GM23338 (cell line): ENCODE measurements at regions not wholly inside any gene's neighbourhood (a gene's known extent, or its start where the extent isn't known, plus 50 kb on each side); places are given as distances from the start of the nearest gene placed in this dataset.

ENCODE experiments used
- ATAC-seq: fragments of 200-7000 bp; cut with Tn5 transposase; 3 replicates; pipeline ENCODE4 v1.9.1; 2020
- DNase-seq: peaks from one replicate; pipeline ENCODE4 v3.0.0-alpha.2; 2015; ENCODE audit warnings: low spot score
- H2AFZ ChIP-seq: fragments of 200-600 bp; sonication (generic); 2 replicates; pipeline ENCODE4 v1.8.0; 2016; ENCODE audit warnings: antibody characterized with exemption, mild to moderate bottlenecking, moderate library complexity
- H3F3A ChIP-seq: fragments of 200-600 bp; sonication (generic); replicated peaks from 2 replicates; pipeline ENCODE4 v1.8.0; 2017; ENCODE audit warnings: antibody characterized with exemption, mixed run types, low read depth
- H3K27ac ChIP-seq: fragments of 200-600 bp; sonication (generic); 2 replicates; pipeline ENCODE4 v1.6.1; 2016; ENCODE audit warnings: low read depth
- H3K27me3 ChIP-seq: fragments of 200-600 bp; sonication (generic); 2 replicates; pipeline ENCODE4 v1.8.0; 2016; ENCODE audit warnings: mild to moderate bottlenecking, mixed run types, moderate library complexity; ENCODE audit not compliant: insufficient read depth
- H3K36me3 ChIP-seq: fragments of 200-600 bp; sonication (generic); 2 replicates; pipeline ENCODE4 v1.8.0; 2016; ENCODE audit warnings: mild to moderate bottlenecking; ENCODE audit not compliant: insufficient read depth
- H3K4me1 ChIP-seq: fragments of 200-600 bp; sonication (generic); 2 replicates; pipeline ENCODE4 v1.8.0; 2016; ENCODE audit warnings: mild to moderate bottlenecking, moderate library complexity; ENCODE audit not compliant: insufficient read depth
- H3K4me2 ChIP-seq: fragments of 200-600 bp; sonication (generic); 2 replicates; pipeline ENCODE4 v1.7.1; 2017; ENCODE audit warnings: mixed run types
- H3K4me3 ChIP-seq: fragments of 200-600 bp; sonication (generic); 2 replicates; pipeline ENCODE4 v1.6.1; 2016; ENCODE audit warnings: mixed run types
- H3K79me2 ChIP-seq: fragments of 200-600 bp; sonication (generic); replicated peaks from 2 replicates; pipeline ENCODE4 v1.8.0; 2017; ENCODE audit warnings: mild to moderate bottlenecking; ENCODE audit not compliant: insufficient read depth
- H3K9me2 ChIP-seq: fragments of 200-600 bp; sonication (generic); 2 replicates; pipeline ENCODE4 v1.8.0; 2017; ENCODE audit not compliant: insufficient read depth
- H4K20me1 ChIP-seq: fragments of 200-600 bp; sonication (generic); replicated peaks from 2 replicates; pipeline ENCODE4 v1.8.0; 2017; ENCODE audit warnings: mild to moderate bottlenecking; ENCODE audit not compliant: insufficient read depth
- H3K27ac Mint-ChIP-seq: 2 replicates; pipeline ENCODE4 v1.8.0; 2020; ENCODE audit warnings: inconsistent platforms, mild to moderate bottlenecking, moderate library complexity, mixed read lengths
- H3K27me3 Mint-ChIP-seq: 3 replicates; pipeline ENCODE4 v1.8.0; 2022; ENCODE audit warnings: low read depth, mild to moderate bottlenecking, moderate library complexity, mixed read lengths, inconsistent platforms; ENCODE audit not compliant: insufficient read depth, poor library complexity
- H3K36me3 Mint-ChIP-seq: 3 replicates; pipeline ENCODE4 v1.8.0; 2021; ENCODE audit warnings: low read depth, mild to moderate bottlenecking, inconsistent platforms, moderate library complexity, mixed read lengths
- H3K4me1 Mint-ChIP-seq: 3 replicates; pipeline ENCODE4 v1.8.0; 2020; ENCODE audit warnings: mild to moderate bottlenecking, inconsistent platforms, mixed read lengths
- H3K4me3 Mint-ChIP-seq: 3 replicates; pipeline ENCODE4 v1.8.0; 2021; ENCODE audit warnings: moderate library complexity, mild to moderate bottlenecking, inconsistent platforms, mixed read lengths
- H3K9me3 Mint-ChIP-seq: 3 replicates; pipeline ENCODE4 v1.8.0; 2020; ENCODE audit warnings: moderate library complexity, mild to moderate bottlenecking, inconsistent platforms, mixed read lengths
- CREB1 ChIP-seq: fragments of 250-450 bp; sonication (Bioruptor Pico); IDR thresholded peaks from 2 replicates; pipeline ENCODE4 v1.5.0; 2020; ENCODE audit warnings: low read depth, mild to moderate bottlenecking, moderate library complexity
- CTCF ChIP-seq, 2 experiments: fragments of 200-600 bp in 1 of 2; sonication (generic) in 1 of 2; conservative IDR thresholded peaks; 2 replicates each; pipeline versions ENCODE4 v1.5.1 to v1.6.1; 2016 to 2017; ENCODE audit warnings: antibody characterized with exemption in 2 of 2, low read depth in 2 of 2, mild to moderate bottlenecking in 2 of 2, moderate library complexity in 1 of 2
- ETS1 ChIP-seq: IDR thresholded peaks from 2 replicates; pipeline ENCODE4 v1.6.1; 2016; ENCODE audit warnings: antibody characterized with exemption
- EZH2 ChIP-seq: fragments of 200-600 bp; sonication (generic); IDR thresholded peaks from one replicate; pipeline ENCODE4 v1.8.0; 2017; ENCODE audit warnings: antibody characterized with exemption, mild to moderate bottlenecking, low read depth; ENCODE audit not compliant: unreplicated experiment
- EZH2phosphoT487 ChIP-seq: fragments of 200-600 bp; sonication (generic); IDR thresholded peaks from one replicate; pipeline ENCODE4 v1.8.1; 2018; ENCODE audit warnings: antibody characterized with exemption; ENCODE audit not compliant: unreplicated experiment
- JUNB ChIP-seq: IDR thresholded peaks from one replicate; pipeline ENCODE4 v1.6.1; 2016; ENCODE audit warnings: antibody characterized with exemption; ENCODE audit not compliant: unreplicated experiment
- NANOG ChIP-seq: IDR thresholded peaks from 2 replicates; pipeline ENCODE4 v1.6.1; 2016; ENCODE audit warnings: antibody characterized with exemption, borderline replicate concordance
- REST ChIP-seq: IDR thresholded peaks from one replicate; pipeline ENCODE4 v1.6.1; 2018; ENCODE audit warnings: antibody characterized with exemption; ENCODE audit not compliant: unreplicated experiment
- STAT1 ChIP-seq: IDR thresholded peaks from one replicate; pipeline ENCODE4 v1.6.1; 2016; ENCODE audit warnings: antibody characterized with exemption; ENCODE audit not compliant: unreplicated experiment
- ZNF114 ChIP-seq: fragments of 250-450 bp; sonication (Bioruptor Pico); IDR thresholded peaks from 2 replicates; pipeline ENCODE4 v1.5.0; 2020; ENCODE audit warnings: mild to moderate bottlenecking, moderate library complexity
- ZNF331 ChIP-seq: fragments of 250-450 bp; sonication (Bioruptor Pico); IDR thresholded peaks from 2 replicates; pipeline ENCODE4 v1.5.0; 2020; ENCODE audit warnings: low read depth, mild to moderate bottlenecking, moderate library complexity
- ZNF462 ChIP-seq: fragments of 250-450 bp; sonication (Bioruptor Pico); IDR thresholded peaks from 2 replicates; pipeline ENCODE4 v1.5.0; 2020; ENCODE audit warnings: mild to moderate bottlenecking, moderate library complexity

- H3K9me2 ChIP-seq, result no peaks in the 10 kb centered on the region
- no peaks in the 10 kb centered on the region; the same call in 1 of the 2 replicates for H3K36me3 ChIP-seq
- peak overlapping the region; percentile 12; the same call in 1 of the 3 replicates for H3K4me3 Mint-ChIP-seq
- peaks cover 64% of the 10 kb centered on the region for H3K4me1 Mint-ChIP-seq
- no peaks in the 10 kb centered on the region; the same call in 2 of the 3 replicates for H3K36me3 Mint-ChIP-seq
- TF ChIP-seq ETS1, result no peak
- TF ChIP-seq CREB1, result no peak
- TF ChIP-seq CTCF (conservative IDR thresholded peaks at IDR 0.05; ENCODE audit: low read depth in 2 of 2), result no peak
- no peak for TF ChIP-seq EZH2phosphoT487
- TF ChIP-seq STAT1, result no peak
- no peak for TF ChIP-seq ZNF331 (CRISPR knock-in tag)
- TF ChIP-seq REST, result no peak
- no peak for TF ChIP-seq JUNB
- no peak for TF ChIP-seq ZNF462 (CRISPR knock-in tag)
- TF ChIP-seq EZH2, result no peak
- no peak for TF ChIP-seq NANOG
- no peak for TF ChIP-seq ZNF114 (CRISPR knock-in tag)
- H3K27ac ChIP-seq, result no peak overlapping the region
- H3K4me2 ChIP-seq, result peak overlapping the region; percentile 50; the same call in 1 of the 2 replicates
- H3K27me3 ChIP-seq, result peaks cover 28% of the 10 kb centered on the region
- H3K9me3 Mint-ChIP-seq, result no peaks in the 10 kb centered on the region; the same call in 2 of the 3 replicates
- peaks cover 49% of the 10 kb centered on the region for H3K27me3 Mint-ChIP-seq
- no peak for DNase-seq
- no peak overlapping the region for H3K4me3 ChIP-seq
- peaks cover 46% of the 10 kb centered on the region for H3K4me1 ChIP-seq
- ATAC-seq, result no peak
- H2AFZ ChIP-seq, result peak overlapping the region; percentile 99
- H3F3A ChIP-seq, result peaks cover 5% of the 10 kb centered on the region; the same call in 1 of the 2 replicates
- H3K27ac Mint-ChIP-seq, result no peak overlapping the region
- no peaks in the 10 kb centered on the region for H3K79me2 ChIP-seq
- no peaks in the 10 kb centered on the region for H4K20me1 ChIP-seq
Measured at GRCh38 chr5:176740131-176740701, 70.1 kb upstream of the UNC5A start.
